H1 (cell line): ENCODE measurements at regions not wholly inside any gene's neighbourhood (a gene's known extent, or its start where the extent isn't known, plus 50 kb on each side); places are given as distances from the start of the nearest gene placed in this dataset.

Source experiments
- CTCF ChIA-PET: fragments of 300-600 bp; sonication (Branson Sonifier 250); formaldehyde crosslinking; loops from one replicate; lab custom pipeline; 2021; ENCODE audit not compliant: partially characterized antibody; lab: Charles Lee
- POLR2A ChIA-PET: fragments of 300-600 bp; sonication (Branson Sonifier 250); formaldehyde crosslinking; loops from one replicate; lab custom pipeline; 2021; ENCODE audit warnings: inconsistent platforms; ENCODE audit not compliant: partially characterized antibody; lab: Charles Lee
- DNase-seq, 2 experiments: peaks; one replicate each; pipeline versions ENCODE4 v3.0.0 to v3.0.0-alpha.2; 2010 to 2022; ENCODE audit warnings: low spot score in 2 of 2, low read depth in 1 of 2, mixed read lengths in 1 of 2
- FAIRE-seq: peaks from 2 replicates; lab custom pipeline; 2011; peaks lifted over from hg19 to GRCh38; lab: Jason Lieb, UNC
- H2AFZ ChIP-seq: 2 replicates; pipeline ENCODE4 v1.8.1; 2012; ENCODE audit warnings: low read length, inconsistent platforms
- H2AK5ac ChIP-seq: 2 replicates; pipeline ENCODE4 v1.6.1; 2013; ENCODE audit warnings: low read depth, low read length
- H2BK120ac ChIP-seq: replicated peaks from 2 replicates; pipeline ENCODE3; 2013; ENCODE audit warnings: low read depth, low read length, inconsistent platforms
- H2BK12ac ChIP-seq: 2 replicates; pipeline ENCODE4 v1.6.1; 2013; ENCODE audit warnings: low read depth, low read length
- H2BK15ac ChIP-seq: 2 replicates; pipeline ENCODE4 v1.6.1; 2013; ENCODE audit warnings: low read length
- H2BK20ac ChIP-seq: 2 replicates; pipeline ENCODE4 v1.6.1; 2013; ENCODE audit warnings: low read length
- H2BK5ac ChIP-seq: 2 replicates; pipeline ENCODE4 v1.6.1; 2013; ENCODE audit warnings: low read depth, low read length
- H3K14ac ChIP-seq: 2 replicates; pipeline ENCODE4 v1.6.1; 2013; ENCODE audit warnings: inconsistent platforms; ENCODE audit not compliant: insufficient read length
- H3K18ac ChIP-seq: 2 replicates; pipeline ENCODE4 v1.6.1; 2013; ENCODE audit warnings: low read length; ENCODE audit errors: extremely low read depth
- H3K23ac ChIP-seq: 2 replicates; pipeline ENCODE4 v1.6.1; 2013; ENCODE audit warnings: inconsistent platforms; ENCODE audit not compliant: insufficient read length
- H3K23me2 ChIP-seq: 2 replicates; pipeline ENCODE4 v1.6.1; 2013; ENCODE audit warnings: low read depth, low read length
- H3K27ac ChIP-seq: 2 replicates; pipeline ENCODE4 v1.6.1; 2011; ENCODE audit warnings: low read depth, low read length, inconsistent platforms
- H3K27me3 ChIP-seq, 4 experiments: replicated peaks in 1 of 4; 1 replicate in 1 of 4; 2 replicates in 3 of 4; pipeline versions ENCODE4 v1.6.1 to v1.8.1; 2011 to 2013; ENCODE audit warnings: low read length in 3 of 4, mild to moderate bottlenecking in 3 of 4, inconsistent platforms in 2 of 4, mixed read lengths in 2 of 4, moderate library complexity in 1 of 4; ENCODE audit not compliant: control insufficient read depth in 3 of 4, insufficient read depth in 3 of 4; ENCODE audit errors: extremely low read depth in 1 of 4
- H3K36me3 ChIP-seq, 4 experiments: 2 replicates each; pipeline versions ENCODE4 v1.6.1 to v1.8.1; 2011 to 2013; ENCODE audit warnings: mild to moderate bottlenecking in 4 of 4, low read length in 3 of 4, moderate library complexity in 2 of 4, control low read depth in 1 of 4, inconsistent platforms in 1 of 4; ENCODE audit not compliant: insufficient read depth in 4 of 4, control insufficient read depth in 2 of 4
- H3K4ac ChIP-seq: replicated peaks from 2 replicates; pipeline ENCODE3; 2013; ENCODE audit warnings: low read length, low read depth, mixed read lengths, inconsistent platforms; ENCODE audit not compliant: insufficient read length
- H3K4me1 ChIP-seq, 4 experiments: replicated peaks in 1 of 4; 1 replicate in 1 of 4; 2 replicates in 3 of 4; pipeline versions ENCODE4 v1.6.1 to v1.8.1; 2011 to 2013; ENCODE audit warnings: low read length in 3 of 4, inconsistent platforms in 2 of 4, mixed read lengths in 1 of 4; ENCODE audit not compliant: insufficient read depth in 4 of 4, control insufficient read depth in 3 of 4
- H3K4me2 ChIP-seq, 2 experiments: 2 replicates each; pipeline versions ENCODE4 v1.6.1 to v1.8.1; 2011 to 2013; ENCODE audit warnings: low read depth in 2 of 2, low read length in 2 of 2, control low read depth in 1 of 2, inconsistent platforms in 1 of 2, mild to moderate bottlenecking in 1 of 2; ENCODE audit not compliant: insufficient read depth in 1 of 2
- H3K4me3 ChIP-seq, 4 experiments: fragments of 200-600, 300-600 bp in 1 of 4; sonication (generic), shearing (Covaris generic), sonication (Bioruptor Twin) in 1 of 4; 2 replicates each; pipeline versions ENCODE4 v1.5.1 to v1.8.1; 2011 to 2016; ENCODE audit warnings: low read length in 4 of 4, low read depth in 3 of 4, control low read depth in 2 of 4, inconsistent platforms in 2 of 4, mild to moderate bottlenecking in 2 of 4, mixed read lengths in 1 of 4, moderate library complexity in 1 of 4; ENCODE audit not compliant: insufficient read depth in 2 of 4; ENCODE audit errors: extremely low read depth in 1 of 4
- H3K56ac ChIP-seq: replicated peaks from 2 replicates; pipeline ENCODE3; 2013; ENCODE audit warnings: low read depth, mild to moderate bottlenecking, mixed read lengths, low read length, inconsistent platforms; ENCODE audit not compliant: insufficient read length
- H3K79me1 ChIP-seq: 2 replicates; pipeline ENCODE4 v1.6.1; 2013; ENCODE audit warnings: low read depth, low read length, control low read depth
- H3K79me2 ChIP-seq, 2 experiments: 2 replicates each; pipeline versions ENCODE4 v1.6.1 to v1.8.1; 2012 to 2013; ENCODE audit warnings: low read length in 2 of 2, mild to moderate bottlenecking in 2 of 2, inconsistent platforms in 1 of 2; ENCODE audit not compliant: insufficient read depth in 2 of 2, control insufficient read depth in 1 of 2
- H3K9ac ChIP-seq, 4 experiments: replicated peaks in 1 of 4; 1 replicate in 1 of 4; 2 replicates in 3 of 4; pipeline versions ENCODE4 v1.6.1 to v1.8.1; 2011 to 2013; ENCODE audit warnings: low read depth in 3 of 4, low read length in 3 of 4, control low read depth in 2 of 4, mild to moderate bottlenecking in 2 of 4, moderate library complexity in 2 of 4, inconsistent platforms in 1 of 4; ENCODE audit errors: extremely low read depth in 1 of 4
- H3K9me3 ChIP-seq, 2 experiments: 2 replicates each; pipeline versions ENCODE4 v1.6.1 to v1.8.1; 2012 to 2013; ENCODE audit warnings: mild to moderate bottlenecking in 2 of 2, moderate library complexity in 2 of 2, control low read depth in 1 of 2, inconsistent platforms in 1 of 2, low read depth in 1 of 2, low read length in 1 of 2, mixed read lengths in 1 of 2; ENCODE audit not compliant: insufficient read depth in 2 of 2
- H4K20me1 ChIP-seq, 2 experiments: replicated peaks in 1 of 2; 2 replicates each; pipeline versions ENCODE3 to v1.8.1; 2011 to 2013; ENCODE audit warnings: inconsistent platforms in 2 of 2, low read length in 2 of 2, mild to moderate bottlenecking in 1 of 2; ENCODE audit not compliant: insufficient read depth in 2 of 2, control insufficient read depth in 1 of 2
- H4K5ac ChIP-seq: 2 replicates; pipeline ENCODE4 v1.6.1; 2013; ENCODE audit warnings: low read length, low read depth, mixed read lengths, inconsistent platforms; ENCODE audit not compliant: insufficient read length
- H4K8ac ChIP-seq: 2 replicates; pipeline ENCODE4 v1.8.0; 2013; ENCODE audit warnings: mild to moderate bottlenecking, moderate library complexity, low read length, inconsistent platforms; ENCODE audit not compliant: insufficient read depth; ENCODE audit errors: extremely low read depth
- H4K91ac ChIP-seq: replicated peaks from 2 replicates; pipeline ENCODE3; 2013; ENCODE audit warnings: low read length, mixed read lengths, inconsistent platforms; ENCODE audit not compliant: insufficient read length
- ATF2 ChIP-seq: IDR thresholded peaks from 2 replicates; pipeline ENCODE4 v1.6.1; 2012; ENCODE audit warnings: low read length, inconsistent platforms
- CBX8 ChIP-seq: fragments of 300-800, 300-1000 bp; sonication (generic); IDR thresholded peaks from 2 replicates; pipeline ENCODE4 v1.7.1; 2016; ENCODE audit warnings: low read depth, low read length, borderline replicate concordance
- CTBP2 ChIP-seq: IDR thresholded peaks from 2 replicates; pipeline ENCODE4 v1.7.0; 2011; ENCODE audit warnings: borderline replicate concordance, mild to moderate bottlenecking, moderate library complexity, mixed read lengths, low read length; ENCODE audit not compliant: insufficient read depth, insufficient read length
- HDAC2 ChIP-seq, 2 experiments: fragments of 300-600 bp in 1 of 2; sonication (generic) in 1 of 2; IDR thresholded peaks; 2 replicates each; pipeline ENCODE4 v1.6.1; 2011 to 2012; ENCODE audit warnings: low read depth in 2 of 2, low read length in 2 of 2, mild to moderate bottlenecking in 2 of 2, moderate library complexity in 2 of 2, borderline replicate concordance in 1 of 2, inconsistent platforms in 1 of 2
- NANOG ChIP-seq: IDR thresholded peaks from 2 replicates; pipeline ENCODE4 v1.6.1; 2011; ENCODE audit warnings: low read length, low read depth, mild to moderate bottlenecking, inconsistent platforms; ENCODE audit not compliant: insufficient read depth, poor library complexity, severe bottlenecking
- SIN3A ChIP-seq, 2 experiments: IDR thresholded peaks in 1 of 2; conservative IDR thresholded peaks in 1 of 2; 2 replicates each; pipeline ENCODE4 v1.6.1; 2011 to 2012; ENCODE audit warnings: low read length in 2 of 2, improper control_type of control experiment in 1 of 2, low read depth in 1 of 2, mild to moderate bottlenecking in 1 of 2
- YY1 ChIP-seq: IDR thresholded peaks from 2 replicates; pipeline ENCODE4 v1.6.1; 2011; ENCODE audit warnings: low read depth, mild to moderate bottlenecking, low read length
- WGBS, 2 experiments: shearing (Covaris generic) in 1 of 2; methylation state at CpG; one replicate each; pipeline versions ENCODE4 v1.1.6 to v1.1.7; 2013 to 2015; ENCODE audit warnings: low lambda C conversion rate in 2 of 2, mixed read lengths in 2 of 2, inconsistent platforms in 1 of 2, low coverage in 1 of 2, missing lambda C conversion rate in 1 of 2; ENCODE audit not compliant: insufficient replicate concordance in 2 of 2, insufficient coverage in 1 of 2, insufficient read length in 1 of 2; ENCODE audit errors: extremely low coverage in 1 of 2, missing lambda C conversion rate in 1 of 2; 5-methylcytosine and 5-hydroxymethylcytosine counted together

GRCh38 chr16:9539346-9539745, 447.9 kb downstream of the HAPSTR1 start:
- CTCF ChIA-PET = interaction anchor here (1.3 kb wide), 1 partner anchor 281 kb away, joined by 3 read pairs; no protein-coding TSS in a partner anchor
- no peak for TF ChIP-seq SIN3A (conservative IDR thresholded peaks at IDR 0.05 in 1 of 2, IDR thresholded peaks at IDR 0.05 in 1 of 2; ENCODE audit: low read depth in 1 of 2, low read length in 2 of 2)
- TF ChIP-seq ATF2 = no peak
- TF ChIP-seq HDAC2 (IDR thresholded peaks at IDR 0.05; ENCODE audit: borderline replicate concordance in 1 of 2, low read depth in 2 of 2, low read length in 2 of 2) = no peak
- TF ChIP-seq NANOG = no peak
- TF ChIP-seq CTBP2 = no peak
- no peak for TF ChIP-seq YY1
- no peak for TF ChIP-seq CBX8
- no peak overlapping the region for H2BK20ac ChIP-seq
- H3K23ac ChIP-seq = no peak overlapping the region
- no peaks in the 10 kb centered on the region for H4K20me1 ChIP-seq
- no peak overlapping the region for H3K4ac ChIP-seq
- no peak overlapping the region for H2AK5ac ChIP-seq
- H2AFZ ChIP-seq = no peak overlapping the region
- H3K4me2 ChIP-seq = no peak overlapping the region
- no peak overlapping the region for H2BK15ac ChIP-seq
- POLR2A ChIA-PET = no interaction called here
- no peak overlapping the region for H3K18ac ChIP-seq
- peaks cover 0 to 6% (median 2%) of the 10 kb centered on the region in 4 experiments; a peak in 2 of 7 replicates for H3K4me1 ChIP-seq
- no peak overlapping the region for H2BK120ac ChIP-seq
- no peak overlapping the region for H2BK12ac ChIP-seq
- 100% methylated on average over 1 of the region's 1 CpG; no CpG with 5 or more reads in 1 of the 2 experiments for WGBS, 2 experiments
- H3K56ac ChIP-seq = no peak overlapping the region
- H3K4me3 ChIP-seq = no peak overlapping the region
- no peak overlapping the region for H2BK5ac ChIP-seq
- DNase-seq = no peak
- no peak overlapping the region for H4K8ac ChIP-seq
- no peak overlapping the region for H4K91ac ChIP-seq
- H3K79me1 ChIP-seq = no peaks in the 10 kb centered on the region
- no peak overlapping the region for H4K5ac ChIP-seq
- peaks cover 4% of the 10 kb centered on the region in 2 experiments; a peak in 3 of 4 replicates for H3K9me3 ChIP-seq
- no peak overlapping the region for H3K9ac ChIP-seq
- FAIRE-seq = no peak
- no peak overlapping the region for H3K14ac ChIP-seq
- no peaks in the 10 kb centered on the region for H3K27me3 ChIP-seq
- no peaks in the 10 kb centered on the region; a peak in 1 of 8 replicates for H3K36me3 ChIP-seq
- H3K27ac ChIP-seq = no peak overlapping the region
- H3K23me2 ChIP-seq = no peaks in the 10 kb centered on the region
- H3K79me2 ChIP-seq = no peaks in the 10 kb centered on the region
